NCI-H460 (cell line): ENCODE measurements at regions not wholly inside any gene's neighbourhood (a gene's known extent, or its start where the extent isn't known, plus 50 kb on each side); places are given as distances from the start of the nearest gene placed in this dataset.

Experiments used
- DNase-seq: peaks from one replicate; pipeline ENCODE4 v3.0.0-alpha.2; 2016; ENCODE audit warnings: low read depth; ENCODE audit errors: extremely low read depth
- small RNA-seq, 2 experiments: library from RNA; depleted of rRNA; stranded (forward); fragments of <200 nt; gene quantifications; one replicate each; pipeline ENCODE3, GENCODE V24; 2014

GRCh38 chr16:50856991-50857390, 115.1 kb downstream of the CYLD start:
- no peak for DNase-seq

- DNase-seq: no peak
Observed at GRCh38 chr16:50853329-50853728, 111.4 kb downstream of the CYLD start.

Small RNA genes in the stretch of these regions (small RNA-seq; reads per million reads assigned to genes)
- 1.0 to 8.8 reads per million in 2 experiments for gene RNA5SP426
